ENCODE measurements at regions not wholly inside any gene's neighbourhood (a gene's known extent, or its start where the extent isn't known, plus 50 kb on each side); places are given as distances from the start of the nearest gene placed in this dataset.

DNA sequence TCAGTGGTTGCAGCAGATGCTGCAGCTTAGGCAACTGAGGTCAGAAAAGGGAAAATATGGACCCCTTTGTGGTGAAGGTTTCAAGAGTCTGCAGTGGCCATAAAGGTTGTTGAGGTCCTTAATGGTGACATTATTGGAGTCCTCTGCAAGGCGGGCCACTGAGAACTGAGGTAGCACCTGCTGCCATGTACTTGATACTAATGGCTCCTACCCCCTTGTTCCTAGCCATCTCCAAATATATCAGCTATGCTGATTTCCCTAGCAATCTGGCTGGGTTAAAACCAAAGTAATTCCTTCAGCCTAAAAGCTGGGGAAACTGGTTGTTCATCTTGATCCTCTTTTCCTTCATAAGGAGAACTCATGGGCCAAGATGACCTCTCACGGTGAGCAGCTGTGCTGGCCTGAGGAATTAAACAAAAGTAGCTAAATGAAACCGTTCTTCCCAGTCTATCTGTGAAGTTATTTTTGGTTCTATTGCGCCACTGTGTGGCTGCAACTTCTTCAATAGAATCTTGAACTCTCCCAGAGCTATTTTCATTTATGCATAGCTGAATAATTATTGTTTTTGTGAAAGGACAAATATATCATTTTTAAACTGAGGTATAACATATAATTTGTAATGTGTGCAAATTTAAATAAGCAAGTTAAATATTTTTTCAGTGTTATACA lies 76.1 kb upstream of the PLSCR4 start:
- in situ Hi-C loops (cut with HindIII; ENCODE audit: low pct_unique_long_range_greater_than_20kb, low sequenced_read_pairs) (no loop called here), intact Hi-C loops (cut with micrococcal nuclease; ENCODE audit: unreplicated experiment) (loop anchor here (1.0 to 5.0 kb wide), 3 partner anchors 105 to 250 kb away; no protein-coding TSS in a partner anchor)
- no peaks in the 10 kb centered on the region for H3K36me3 ChIP-seq (ENCODE audit: control insufficient read depth, insufficient read depth, low read length)
- H3K9me3 ChIP-seq (ENCODE audit: control insufficient read depth, insufficient read depth, low read depth, low read length): no peaks in the 10 kb centered on the region
- DNase-seq (ENCODE audit: low read depth, low spot score): peak; percentile 25
- H3K27ac ChIP-seq (ENCODE audit: low read length): no peak overlapping the region
- H3K4me3 ChIP-seq (ENCODE audit: low read depth in 2 of 2, low read length in 2 of 2): no peak overlapping the region
- ChIA-PET POLR2A (no interaction called here), CTCF (interaction anchor here (0.7 to 2.5 kb wide), 10 partner anchors 46 to 312 kb away, joined by 3 to 22 read pairs (median 3); no protein-coding TSS in a partner anchor)
- BruUV-seq (replicated peaks): no TSS peak
- peak; percentile 91 for ATAC-seq
- no peaks in the 10 kb centered on the region for H3K27me3 ChIP-seq (ENCODE audit: control insufficient read depth, insufficient read depth, low read length)
- no peak for TF ChIP-seq TCF7L2 (IDR thresholded peaks at IDR 0.05; ENCODE audit: low read depth, low read length)
- TF ChIP-seq CTCF (IDR thresholded peaks at IDR 0.05): peak; percentile 71
- H3K4me1 ChIP-seq (ENCODE audit: control insufficient read depth, insufficient read depth, low read length): no peaks in the 10 kb centered on the region

- no peaks in the 10 kb centered on the region for H3K27me3 ChIP-seq (ENCODE audit: control insufficient read depth, insufficient read depth, low read length)
- intact Hi-C loops (cut with micrococcal nuclease; ENCODE audit: unreplicated experiment) (loop anchor here (5.0 kb wide), 1 partner anchor 252 kb away; no protein-coding TSS in a partner anchor), in situ Hi-C loops (cut with HindIII; ENCODE audit: low pct_unique_long_range_greater_than_20kb, low sequenced_read_pairs) (no loop called here)
Observed at GRCh38 chr3:146325170-146325569, 74.3 kb upstream of the PLSCR4 start.

More at GRCh38 chr3:146325170-146325569, 74.3 kb upstream of the PLSCR4 start:
- no peaks in the 10 kb centered on the region for H3K36me3 ChIP-seq (ENCODE audit: control insufficient read depth, insufficient read depth, low read length)
- H3K4me3 ChIP-seq (ENCODE audit: low read depth in 2 of 2, low read length in 2 of 2): no peak overlapping the region
- no peak for ATAC-seq
- no TSS peak for BruUV-seq (replicated peaks)
- TF ChIP-seq SIN3A (IDR thresholded peaks at IDR 0.05; ENCODE audit: borderline replicate concordance, insufficient read depth, low read depth, low read length): no peak
- TF ChIP-seq, protein P1, sequence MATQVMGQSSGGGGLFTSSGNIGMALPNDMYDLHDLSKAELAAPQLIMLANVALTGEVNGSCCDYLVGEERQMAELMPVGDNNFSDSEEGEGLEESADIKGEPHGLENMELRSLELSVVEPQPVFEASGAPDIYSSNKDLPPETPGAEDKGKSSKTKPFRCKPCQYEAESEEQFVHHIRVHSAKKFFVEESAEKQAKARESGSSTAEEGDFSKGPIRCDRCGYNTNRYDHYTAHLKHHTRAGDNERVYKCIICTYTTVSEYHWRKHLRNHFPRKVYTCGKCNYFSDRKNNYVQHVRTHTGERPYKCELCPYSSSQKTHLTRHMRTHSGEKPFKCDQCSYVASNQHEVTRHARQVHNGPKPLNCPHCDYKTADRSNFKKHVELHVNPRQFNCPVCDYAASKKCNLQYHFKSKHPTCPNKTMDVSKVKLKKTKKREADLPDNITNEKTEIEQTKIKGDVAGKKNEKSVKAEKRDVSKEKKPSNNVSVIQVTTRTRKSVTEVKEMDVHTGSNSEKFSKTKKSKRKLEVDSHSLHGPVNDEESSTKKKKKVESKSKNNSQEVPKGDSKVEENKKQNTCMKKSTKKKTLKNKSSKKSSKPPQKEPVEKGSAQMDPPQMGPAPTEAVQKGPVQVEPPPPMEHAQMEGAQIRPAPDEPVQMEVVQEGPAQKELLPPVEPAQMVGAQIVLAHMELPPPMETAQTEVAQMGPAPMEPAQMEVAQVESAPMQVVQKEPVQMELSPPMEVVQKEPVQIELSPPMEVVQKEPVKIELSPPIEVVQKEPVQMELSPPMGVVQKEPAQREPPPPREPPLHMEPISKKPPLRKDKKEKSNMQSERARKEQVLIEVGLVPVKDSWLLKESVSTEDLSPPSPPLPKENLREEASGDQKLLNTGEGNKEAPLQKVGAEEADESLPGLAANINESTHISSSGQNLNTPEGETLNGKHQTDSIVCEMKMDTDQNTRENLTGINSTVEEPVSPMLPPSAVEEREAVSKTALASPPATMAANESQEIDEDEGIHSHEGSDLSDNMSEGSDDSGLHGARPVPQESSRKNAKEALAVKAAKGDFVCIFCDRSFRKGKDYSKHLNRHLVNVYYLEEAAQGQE (IDR thresholded peaks at IDR 0.05; ENCODE audit: insufficient read depth in 1 of 2, low read depth in 2 of 2, low read length in 1 of 2): no peak
- no peak for TF ChIP-seq TCF7L2 (IDR thresholded peaks at IDR 0.05; ENCODE audit: low read depth, low read length)
- TF ChIP-seq CTCF (IDR thresholded peaks at IDR 0.05): no peak
- no peak for TF ChIP-seq POLR2AphosphoS5 (IDR thresholded peaks at IDR 0.05; ENCODE audit: low read depth, low read length)
- H3K9me3 ChIP-seq (ENCODE audit: control insufficient read depth, insufficient read depth, low read depth, low read length): no peaks in the 10 kb centered on the region
- no peaks in the 10 kb centered on the region for H3K4me1 ChIP-seq (ENCODE audit: control insufficient read depth, insufficient read depth, low read length)
- no peak overlapping the region for H3K27ac ChIP-seq (ENCODE audit: low read length)
- ChIA-PET CTCF (no interaction called here), POLR2A (no interaction called here)
- DNase-seq (ENCODE audit: low read depth, low spot score): no peak

All from Panc1 (cell line).